Lower leg skin (tissue), 3 donors: ENCODE measurements at regions not wholly inside any gene's neighbourhood (a gene's known extent, or its start where the extent isn't known, plus 50 kb on each side); places are given as distances from the start of the nearest gene placed in this dataset.

Experiments used
- POLR2A ChIP-seq, 2 donors: fragments of 450-650 bp; IDR thresholded peaks; one replicate each; pipeline ENCODE4 v1.6.1; 2016 to 2017; ENCODE audit warnings: antibody characterized with exemption in 2 of 2, mild to moderate bottlenecking in 1 of 2, moderate library complexity in 1 of 2
- TF ChIP-seq, protein P1 (sequence below), 3 donors: fragments of 450-650 bp; IDR thresholded peaks; one replicate each; pipeline ENCODE4 v1.5.1; 2016; ENCODE audit warnings: antibody characterized with exemption in 3 of 3, mild to moderate bottlenecking in 3 of 3, moderate library complexity in 2 of 3

GRCh38 chr6:163998496-163998895, 584.0 kb downstream of the QKI start:
- TF ChIP-seq, protein P1, sequence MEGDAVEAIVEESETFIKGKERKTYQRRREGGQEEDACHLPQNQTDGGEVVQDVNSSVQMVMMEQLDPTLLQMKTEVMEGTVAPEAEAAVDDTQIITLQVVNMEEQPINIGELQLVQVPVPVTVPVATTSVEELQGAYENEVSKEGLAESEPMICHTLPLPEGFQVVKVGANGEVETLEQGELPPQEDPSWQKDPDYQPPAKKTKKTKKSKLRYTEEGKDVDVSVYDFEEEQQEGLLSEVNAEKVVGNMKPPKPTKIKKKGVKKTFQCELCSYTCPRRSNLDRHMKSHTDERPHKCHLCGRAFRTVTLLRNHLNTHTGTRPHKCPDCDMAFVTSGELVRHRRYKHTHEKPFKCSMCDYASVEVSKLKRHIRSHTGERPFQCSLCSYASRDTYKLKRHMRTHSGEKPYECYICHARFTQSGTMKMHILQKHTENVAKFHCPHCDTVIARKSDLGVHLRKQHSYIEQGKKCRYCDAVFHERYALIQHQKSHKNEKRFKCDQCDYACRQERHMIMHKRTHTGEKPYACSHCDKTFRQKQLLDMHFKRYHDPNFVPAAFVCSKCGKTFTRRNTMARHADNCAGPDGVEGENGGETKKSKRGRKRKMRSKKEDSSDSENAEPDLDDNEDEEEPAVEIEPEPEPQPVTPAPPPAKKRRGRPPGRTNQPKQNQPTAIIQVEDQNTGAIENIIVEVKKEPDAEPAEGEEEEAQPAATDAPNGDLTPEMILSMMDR (IDR thresholded peaks at IDR 0.05): no peak
- no peak for TF ChIP-seq POLR2A (IDR thresholded peaks at IDR 0.05)
